Midbrain (tissue), 1 donor: ENCODE measurements at regions not wholly inside any gene's neighbourhood (a gene's known extent, or its start where the extent isn't known, plus 50 kb on each side); places are given as distances from the start of the nearest gene placed in this dataset.
"Not testable (repeated sequence)": the region's sequence is repeated elsewhere in the genome, so short reads cannot be mapped to it uniquely, and the experiment has no call there.

Experiments used
- DNase-seq: peaks from one replicate; lab custom pipeline; 2025; lab: John Stamatoyannopoulos, UW

DNA sequence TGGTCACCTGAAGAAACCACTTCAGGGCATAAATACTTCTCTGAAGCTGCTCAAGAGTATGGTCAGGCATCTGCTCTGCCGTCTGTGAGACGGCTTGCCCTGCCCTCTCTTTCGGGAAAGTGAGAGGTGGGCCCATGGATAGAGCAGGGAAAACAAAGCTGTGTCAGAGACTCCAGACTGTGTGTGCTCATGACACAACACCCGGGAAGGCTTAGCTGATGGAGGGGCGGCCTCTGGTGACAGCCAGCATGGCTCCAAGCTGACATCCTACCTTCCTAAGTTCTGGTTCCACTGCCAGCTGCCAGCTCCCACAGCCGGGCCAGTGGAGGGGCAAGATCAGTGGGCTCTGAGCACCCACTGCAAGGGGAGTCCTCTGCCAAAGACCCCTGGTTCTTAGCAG, 215.3 kb downstream of the ANKRD30B start:
- no peak for DNase-seq

DNA sequence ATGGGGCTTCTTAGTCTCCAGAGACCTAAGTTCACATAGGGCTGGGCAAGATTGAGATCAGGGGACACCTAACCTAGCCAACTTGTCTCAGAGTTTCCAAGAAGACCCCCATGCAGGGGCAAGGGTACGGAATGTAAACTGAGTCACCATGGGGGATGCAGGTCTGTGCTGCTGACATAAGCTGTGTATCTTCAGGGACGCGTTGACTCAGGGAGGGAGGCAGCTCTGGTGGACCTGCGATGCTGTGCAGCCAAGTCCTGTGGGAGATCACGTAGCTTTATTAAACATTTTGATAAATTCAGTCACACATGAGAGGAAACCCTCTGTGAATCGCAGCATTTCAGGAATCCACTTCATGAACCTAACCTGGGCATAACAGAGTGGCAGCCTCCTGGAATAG, 216.0 kb downstream of the ANKRD30B start:
- DNase-seq = no peak

DNA sequence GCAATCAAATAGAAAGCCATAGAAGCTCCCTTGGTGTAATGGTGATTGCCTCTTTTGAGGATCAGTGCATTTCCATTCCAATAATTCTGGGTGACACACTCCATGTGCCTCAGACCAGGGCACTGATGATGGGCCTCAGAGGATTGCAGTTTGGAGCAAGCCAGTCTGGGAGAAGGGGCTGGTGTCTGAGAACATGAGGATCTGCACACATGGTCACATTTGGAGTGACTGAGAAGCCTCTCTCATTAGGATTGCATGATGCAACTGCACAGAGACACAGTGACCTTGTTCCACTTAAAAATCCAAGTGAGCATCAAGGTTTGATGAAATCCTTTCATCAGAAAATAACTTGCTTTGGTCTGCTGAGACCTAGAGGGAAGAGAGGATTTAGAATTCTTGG, 216.4 kb downstream of the ANKRD30B start:
- no peak for DNase-seq

DNA sequence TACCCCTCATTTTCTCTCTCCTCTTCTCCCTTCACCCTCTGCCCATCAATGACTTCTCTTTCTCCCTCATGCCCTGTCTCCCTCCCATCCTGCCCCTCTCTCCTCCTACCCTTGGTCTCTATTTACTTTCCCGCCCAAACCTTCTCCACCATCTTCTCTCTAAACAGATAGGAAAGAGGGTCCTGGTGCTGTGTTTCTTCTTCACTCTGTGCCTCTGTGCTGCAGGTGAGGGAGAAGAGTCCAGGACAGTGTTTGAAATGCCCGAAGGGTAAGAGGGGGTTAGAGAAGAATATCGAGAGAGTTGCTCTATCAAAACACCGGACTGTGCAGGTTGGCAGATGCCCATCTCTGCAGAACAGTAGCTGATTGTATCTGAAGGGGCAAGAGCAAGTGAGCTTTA, 217.0 kb downstream of the ANKRD30B start:
- not testable (repeated sequence) for DNase-seq

DNA sequence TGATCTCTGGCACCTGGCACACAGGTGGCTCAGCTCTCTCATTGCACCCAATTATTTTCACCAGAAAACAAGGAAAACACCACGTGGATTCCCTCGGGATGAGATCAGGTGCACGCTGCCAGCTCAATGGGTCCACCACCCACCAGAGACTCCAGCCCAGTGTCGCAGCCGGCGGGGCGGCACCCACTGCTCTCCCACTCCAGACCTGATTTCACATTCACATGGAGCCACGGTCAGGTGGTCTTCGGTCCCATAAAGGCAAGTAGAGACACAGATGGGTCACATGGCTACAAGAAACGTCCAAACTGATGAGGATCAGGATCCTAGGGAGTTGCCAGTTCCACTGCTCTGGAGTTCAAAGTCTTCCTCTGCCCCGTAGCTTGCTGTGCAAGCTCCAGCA, 217.6 kb downstream of the ANKRD30B start:
- no peak for DNase-seq

DNA sequence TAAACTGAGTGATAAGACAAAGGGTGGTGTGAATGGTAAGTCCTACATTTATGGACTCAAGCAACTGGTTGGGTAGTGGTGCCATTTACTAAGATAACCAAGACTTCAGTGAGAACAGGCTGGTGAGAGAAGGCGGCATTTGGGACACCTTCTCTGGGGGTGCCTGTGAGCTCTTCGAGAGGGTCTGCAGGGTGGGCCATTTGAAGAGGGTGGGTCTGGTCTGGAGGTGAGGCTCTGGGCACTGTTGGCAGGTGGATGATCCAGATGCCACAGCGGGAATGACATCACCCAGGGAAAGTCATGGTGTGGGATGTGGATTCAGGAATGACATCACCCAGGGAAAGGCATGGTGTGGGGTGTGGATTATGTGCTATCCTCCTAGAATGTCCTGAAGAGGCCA, 219.3 kb downstream of the ANKRD30B start:
- not testable (repeated sequence) for DNase-seq

DNA sequence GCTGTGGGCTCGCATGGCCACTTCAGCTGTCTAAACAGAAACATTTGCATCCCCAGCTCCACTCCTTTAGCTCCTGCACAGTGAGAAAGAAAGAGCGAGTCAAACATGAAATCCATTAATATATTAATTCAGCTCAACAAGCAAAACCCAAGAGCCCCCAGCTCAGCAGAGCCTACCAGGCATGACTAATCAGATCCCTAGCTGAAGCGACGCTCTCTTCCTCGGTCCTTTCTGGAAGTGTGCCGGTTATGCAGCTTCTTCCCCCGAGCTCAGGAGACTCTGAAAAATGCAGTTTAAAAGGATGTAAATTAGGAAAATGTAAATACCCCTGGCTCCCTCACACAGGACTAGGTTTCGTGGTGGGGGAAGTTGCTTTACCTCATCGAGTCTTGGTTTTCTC, 221.5 kb downstream of the ANKRD30B start:
- DNase-seq = no peak

DNA sequence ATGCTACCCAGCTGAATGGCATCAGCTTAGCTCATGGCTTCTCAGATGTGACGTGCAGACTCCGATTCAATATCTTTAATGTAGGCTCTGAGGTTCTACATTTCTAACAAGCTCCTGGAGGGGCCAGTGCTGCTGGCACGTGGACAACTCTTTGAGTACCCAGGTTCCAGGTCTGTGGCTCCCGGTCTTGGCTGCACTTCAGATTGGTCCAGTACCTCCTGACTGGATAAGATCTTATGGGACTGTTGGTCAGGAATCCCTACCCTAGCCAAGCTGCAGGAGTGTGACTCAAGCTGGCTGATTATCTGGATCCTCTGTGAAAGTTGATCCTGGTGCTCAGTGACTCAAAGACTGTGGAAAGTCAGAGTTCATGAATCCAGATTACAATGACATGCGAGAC, 222.1 kb downstream of the ANKRD30B start:
- DNase-seq = no peak

DNA sequence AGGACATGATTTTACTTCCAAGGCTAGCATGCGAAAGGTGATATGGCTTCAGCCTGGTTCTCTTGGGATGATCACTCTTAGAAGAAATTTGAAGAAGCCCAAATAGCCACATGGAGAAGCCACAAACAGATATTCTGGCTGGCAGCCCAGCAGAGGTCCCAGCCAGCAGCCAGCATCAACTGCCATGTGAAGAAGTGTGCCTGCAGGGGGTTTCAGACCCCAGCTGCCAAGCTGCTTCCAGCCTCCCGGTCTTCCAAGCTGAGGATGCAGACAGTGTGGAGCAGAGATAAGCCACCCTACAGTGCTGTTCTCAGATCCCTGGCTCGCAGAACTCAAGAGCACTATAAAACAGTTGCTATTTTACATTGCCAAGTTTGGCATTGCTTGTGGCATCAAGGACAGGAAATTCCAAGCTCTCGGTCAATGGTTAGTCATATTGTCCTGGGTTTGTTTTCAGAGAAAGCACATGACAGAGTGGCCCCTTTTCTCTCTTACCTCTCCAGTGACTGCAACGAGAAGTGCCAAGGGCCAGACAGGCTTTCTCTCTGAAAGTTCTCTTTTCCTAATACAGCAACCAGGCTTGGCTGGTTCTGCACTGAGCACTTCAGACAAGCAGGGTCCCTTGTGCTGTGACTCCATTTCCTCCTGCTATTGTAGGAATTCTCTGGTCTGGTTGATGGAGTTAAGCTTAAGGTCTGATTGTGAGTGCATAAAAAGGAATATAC, 223.7 kb downstream of the ANKRD30B start:
- DNase-seq = no peak

DNA sequence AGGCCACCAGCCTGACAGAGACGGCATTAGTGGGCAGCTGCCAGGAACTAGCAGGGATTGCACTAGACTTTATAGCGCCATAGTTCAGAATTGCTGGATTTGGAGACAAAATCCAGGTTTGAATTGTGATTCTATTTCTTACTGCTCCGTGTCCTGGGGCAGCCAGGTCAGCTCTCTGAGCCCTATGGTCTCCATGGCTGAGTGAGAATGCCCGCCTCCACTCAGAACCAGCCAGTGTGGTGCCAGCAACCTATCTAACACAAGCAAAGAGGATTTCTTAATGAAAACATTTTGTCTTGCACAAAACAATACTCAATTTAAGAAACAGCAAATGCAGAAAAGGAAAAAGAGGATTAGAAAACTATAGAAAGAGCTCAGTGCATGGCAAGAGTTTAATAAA, 225.4 kb downstream of the ANKRD30B start:
- not testable (repeated sequence) for DNase-seq

DNA sequence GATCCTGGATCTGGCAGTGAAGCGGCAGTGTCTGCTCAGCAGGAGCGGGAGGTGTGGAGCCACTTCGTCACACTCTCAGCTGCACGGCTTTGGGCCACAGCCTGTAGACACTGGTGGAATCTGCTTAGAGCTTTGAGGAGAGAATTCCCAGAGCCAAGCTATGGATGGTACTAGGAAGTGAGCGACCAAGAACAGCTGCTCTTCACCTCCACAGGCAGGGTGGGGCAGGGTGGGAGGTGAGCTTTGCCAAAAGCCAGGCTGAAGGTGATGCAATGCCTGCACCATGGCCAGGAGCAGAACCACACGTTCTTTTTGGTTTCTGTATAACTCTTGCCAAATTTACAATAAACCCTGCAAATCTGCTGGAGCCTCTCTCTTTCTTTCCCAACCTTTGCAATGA, 226.1 kb downstream of the ANKRD30B start:
- DNase-seq = no peak

DNA sequence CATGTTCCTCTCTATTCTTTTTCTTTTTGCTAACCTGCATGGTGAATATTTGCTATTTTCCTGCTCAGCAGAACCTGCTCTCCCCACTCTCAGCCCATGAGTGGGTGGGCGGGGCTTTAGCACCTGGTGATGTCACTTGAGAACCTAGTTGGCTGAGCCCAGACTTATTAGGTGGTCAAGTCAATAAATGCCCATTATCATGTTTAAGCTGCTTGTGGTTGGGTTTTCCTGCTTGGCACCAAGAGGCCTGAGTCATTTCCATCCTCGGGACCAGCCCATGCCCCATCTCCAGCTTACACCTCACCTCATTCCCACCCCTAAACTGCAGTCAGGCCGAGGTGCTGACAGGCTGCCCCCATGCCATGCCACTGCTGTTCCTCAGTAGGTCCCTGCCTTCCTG, 226.6 kb downstream of the ANKRD30B start:
- no peak for DNase-seq

DNA sequence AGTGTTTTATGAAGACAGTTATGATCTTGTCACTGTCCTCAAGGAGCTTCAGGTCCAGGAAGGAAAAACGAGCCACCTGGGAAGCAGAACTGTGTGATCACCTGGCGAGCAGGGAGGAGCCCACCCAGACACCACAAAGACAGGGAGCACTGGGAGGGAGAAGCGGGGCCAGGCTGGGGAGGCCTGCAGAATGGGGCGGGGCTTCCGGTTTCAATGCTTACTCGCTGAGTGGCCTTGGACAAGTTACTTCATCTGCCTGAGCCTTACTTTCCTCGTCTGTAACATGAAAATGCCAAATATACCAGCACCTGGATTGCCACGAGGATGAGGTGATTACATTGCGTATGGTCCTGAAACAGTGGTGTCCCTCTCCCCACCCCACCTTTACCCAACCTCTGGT, 227.5 kb downstream of the ANKRD30B start:
- no peak for DNase-seq

DNA sequence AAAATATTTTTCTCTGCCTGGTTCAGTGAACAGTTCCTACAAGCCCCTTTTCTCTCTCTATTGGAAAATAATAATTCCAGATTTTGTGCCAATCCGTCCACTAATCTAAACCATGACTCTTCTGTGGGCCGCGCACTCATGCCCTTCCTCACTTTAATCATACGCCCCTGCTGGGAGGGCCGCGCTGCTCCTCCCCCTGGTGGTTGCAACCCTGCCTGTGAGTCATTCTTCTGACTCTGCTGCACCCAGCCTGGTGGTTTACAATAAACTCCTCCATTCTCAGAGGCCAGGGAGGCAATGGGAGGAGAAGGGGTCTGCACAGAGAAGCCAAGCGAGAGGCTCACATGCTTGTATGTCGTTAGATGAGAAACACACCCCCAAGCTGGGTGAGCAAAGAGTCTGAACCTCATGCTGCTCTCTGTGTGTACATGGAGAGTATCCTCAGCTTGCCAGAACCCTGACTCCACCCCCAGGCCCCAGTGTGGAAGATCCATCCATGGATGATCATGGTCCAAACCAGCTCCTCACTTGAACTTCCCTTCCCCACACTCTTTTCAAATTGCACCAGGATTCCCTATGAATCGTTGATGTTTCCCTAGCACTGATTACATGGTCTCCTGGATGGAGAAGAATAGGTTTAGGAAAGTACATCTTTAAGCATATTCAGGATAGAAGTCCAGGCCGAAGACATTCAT, 228.9 kb downstream of the ANKRD30B start:
- no peak for DNase-seq

DNA sequence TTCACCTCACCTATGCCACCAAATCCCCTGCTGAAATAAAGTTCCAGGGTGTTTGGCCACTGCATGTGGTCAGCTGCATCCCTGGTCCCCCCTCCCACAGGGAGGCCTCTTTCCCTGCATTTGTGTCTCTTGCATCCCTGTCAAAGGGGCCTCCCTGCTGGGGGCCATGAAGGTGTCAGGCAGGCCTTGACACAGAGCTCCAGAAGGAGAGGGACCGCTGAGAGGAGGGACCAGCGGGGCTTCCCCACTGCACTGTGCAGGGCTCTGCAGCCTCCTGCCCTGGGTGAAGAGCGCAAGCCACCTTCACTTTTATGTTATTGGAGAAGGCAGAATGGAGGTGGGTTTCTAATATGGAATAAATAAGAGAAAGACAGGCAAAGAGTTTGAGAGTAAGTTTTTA, 230.2 kb downstream of the ANKRD30B start:
- no peak for DNase-seq

DNA sequence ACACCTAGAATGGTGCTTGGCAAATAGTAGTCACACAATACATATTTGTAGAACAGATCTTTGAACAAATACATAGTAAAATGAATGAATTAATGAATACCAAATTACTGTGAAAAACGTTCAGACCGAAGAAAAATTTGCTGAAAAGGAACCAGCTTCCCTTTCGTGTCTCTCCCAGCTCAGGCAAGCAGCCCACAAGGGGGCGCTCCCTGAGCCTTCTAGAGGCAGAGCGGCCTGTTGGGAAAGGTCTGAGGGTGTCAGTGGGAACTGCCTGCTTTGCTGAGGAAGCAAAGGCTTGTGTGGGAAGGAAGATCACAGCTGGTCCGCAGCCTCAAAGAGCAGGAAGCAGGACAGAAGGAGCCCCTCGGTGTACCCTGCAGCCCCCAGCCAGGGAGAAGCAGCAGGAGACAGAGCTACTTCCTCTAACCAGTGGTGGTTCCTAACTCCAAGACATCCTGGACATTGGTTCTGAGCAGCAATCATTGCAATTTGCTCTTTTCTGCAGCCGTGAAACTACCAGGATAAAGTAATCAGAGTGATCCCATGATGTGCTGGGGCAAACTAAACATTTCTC, 231.1 kb downstream of the ANKRD30B start:
- peak; percentile 38 for DNase-seq

DNA sequence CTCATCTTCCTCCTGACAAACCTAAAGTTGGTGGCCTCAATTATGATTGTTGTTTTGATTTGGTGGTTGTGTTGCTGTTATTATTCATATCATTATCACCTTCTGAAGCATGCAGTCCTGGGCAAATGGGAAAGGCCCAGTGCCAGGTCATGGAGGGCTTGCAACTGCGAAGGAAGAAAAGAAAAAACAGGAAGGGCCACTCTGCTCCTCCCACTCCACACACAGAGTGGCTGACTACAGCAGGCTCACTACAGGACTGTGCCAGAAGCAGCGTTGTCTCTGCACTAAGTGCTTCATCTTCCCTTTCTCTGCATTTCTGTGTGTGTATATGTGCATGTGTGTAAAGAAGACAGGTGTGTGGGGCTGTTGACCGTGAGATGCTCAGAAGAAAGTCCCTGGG, 231.9 kb downstream of the ANKRD30B start:
- DNase-seq = no peak

DNA sequence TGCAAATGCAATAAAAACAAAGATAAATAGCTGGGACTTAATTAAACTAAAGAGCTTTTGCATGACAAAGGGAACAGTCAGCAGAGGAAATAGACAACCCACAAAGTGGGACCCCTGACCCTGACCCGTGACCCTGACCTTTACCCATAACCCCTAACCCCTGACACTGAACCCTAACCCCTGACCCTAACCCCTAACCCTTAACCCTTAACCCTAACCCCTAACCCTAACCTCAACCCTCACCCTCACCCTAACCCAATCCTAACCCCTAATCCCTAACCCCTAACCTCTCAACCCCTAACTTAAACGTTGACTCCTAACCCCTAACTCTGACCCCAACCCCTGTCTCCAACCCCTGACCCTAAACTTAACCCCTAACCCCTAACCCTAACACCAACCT, 236.6 kb downstream of the ANKRD30B start:
- not testable (repeated sequence) for DNase-seq

DNA sequence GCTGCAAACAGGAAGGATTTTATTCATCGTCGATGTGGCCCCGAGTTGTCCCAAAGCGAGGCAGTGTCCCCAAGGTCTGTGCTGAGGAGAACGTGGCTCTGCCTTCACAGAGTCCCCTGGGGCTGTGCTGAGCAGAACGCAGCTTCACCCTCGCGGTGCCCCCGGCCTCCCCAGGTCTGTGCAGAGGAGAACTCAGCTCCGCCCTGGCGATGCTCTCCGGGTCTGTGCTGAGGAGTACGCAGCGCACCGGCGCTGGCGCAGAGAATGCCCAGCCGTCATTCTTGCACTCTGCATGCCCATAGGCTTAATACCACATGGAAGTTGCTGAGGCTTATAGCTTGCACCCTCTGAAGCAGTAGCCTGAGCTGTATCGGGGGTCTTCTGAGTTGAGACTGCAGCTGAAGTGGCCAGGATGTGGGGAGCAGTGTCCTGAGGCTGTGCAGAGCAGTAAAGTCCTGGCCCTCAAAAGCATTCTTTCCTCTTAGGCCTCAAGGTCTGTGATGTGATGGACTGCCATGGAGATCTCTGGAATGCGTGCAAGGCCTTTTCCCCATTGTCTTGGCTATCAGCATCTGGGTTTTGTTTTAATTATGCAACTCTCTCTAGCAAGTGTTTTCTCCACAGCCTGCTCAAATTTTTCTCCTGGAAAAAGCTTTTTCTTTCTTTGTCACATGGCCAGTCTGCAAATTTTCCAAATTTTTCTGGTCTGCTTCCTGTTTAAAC, 237.5 kb downstream of the ANKRD30B start:
- DNase-seq = not testable (repeated sequence)

DNA sequence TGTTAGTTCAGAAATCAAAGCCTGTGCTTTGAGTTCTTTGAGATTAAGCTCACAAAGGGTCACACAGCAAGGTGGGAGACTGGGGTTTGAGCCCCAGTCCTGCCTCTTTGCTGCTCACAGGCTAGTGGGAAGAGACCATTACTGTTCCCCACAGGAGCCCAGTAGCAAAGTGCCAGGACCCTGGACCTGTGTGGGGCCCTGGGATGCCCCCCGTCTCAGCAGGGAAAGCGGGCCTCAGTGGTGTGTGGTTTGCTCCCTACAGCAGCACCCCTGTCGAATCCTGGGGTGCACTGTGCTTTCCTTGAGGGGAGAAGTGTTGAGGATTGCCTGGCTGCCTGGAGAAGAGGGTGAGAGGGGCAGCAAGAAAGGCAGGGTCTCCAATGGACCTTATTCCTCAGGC, 239.4 kb downstream of the ANKRD30B start:
- DNase-seq = not testable (repeated sequence)

DNA sequence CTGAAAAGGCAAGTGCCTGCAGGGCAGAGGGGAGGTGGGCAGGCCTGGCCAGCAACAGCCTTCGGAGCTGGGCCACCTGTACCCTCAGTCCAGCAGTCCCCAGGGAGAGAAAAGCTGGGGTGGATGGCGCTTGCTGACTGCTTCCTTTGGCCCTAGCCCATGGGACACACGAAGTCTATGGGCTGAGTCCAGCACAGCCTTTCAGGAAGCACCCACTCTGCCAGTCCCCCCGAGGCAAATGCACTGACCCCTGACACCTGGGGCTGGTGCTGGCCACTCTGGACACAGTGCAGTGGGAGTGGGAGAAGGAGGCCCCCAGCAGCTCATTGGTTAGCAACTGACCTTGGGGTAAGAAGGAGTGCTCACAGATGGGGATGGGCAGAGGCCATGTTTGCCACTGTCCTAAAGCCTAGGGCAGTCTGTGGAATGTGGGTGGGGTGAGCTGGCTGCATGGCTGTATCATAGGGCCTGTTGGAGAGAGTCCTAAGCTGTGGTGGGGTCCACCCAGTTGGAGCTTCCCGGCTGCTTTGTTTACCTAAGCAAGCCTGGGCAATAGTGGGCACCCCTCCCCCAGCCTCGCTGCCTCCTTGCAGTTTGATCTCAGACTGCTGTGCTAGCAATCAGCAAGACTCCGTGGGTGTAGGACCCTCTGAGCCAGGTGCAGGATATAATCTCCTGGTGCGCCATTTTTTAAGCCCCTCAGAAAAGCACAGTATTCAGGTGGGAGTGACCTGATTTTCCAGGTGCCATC, 240.2 kb downstream of the ANKRD30B start:
- DNase-seq = not testable (repeated sequence)

DNA sequence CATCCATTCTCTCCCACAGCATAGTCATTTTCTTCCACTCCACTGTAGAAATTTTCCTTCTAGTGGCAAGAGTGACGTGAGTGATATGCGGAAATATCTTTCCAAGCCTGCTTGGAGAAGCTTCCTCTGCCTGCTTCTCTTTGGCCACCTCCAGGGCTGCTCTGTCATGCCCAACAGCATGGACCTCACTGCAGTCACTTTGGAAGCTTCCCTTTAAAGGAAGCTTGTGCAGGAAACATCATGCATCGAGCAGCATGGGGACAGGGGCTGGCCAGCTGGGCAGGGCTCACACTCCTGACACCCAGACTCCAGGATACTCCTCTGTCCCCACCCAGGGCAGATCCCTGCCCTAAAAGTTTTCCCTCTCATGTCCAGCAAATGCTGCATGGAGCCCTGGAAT, 241.6 kb downstream of the ANKRD30B start:
- not testable (repeated sequence) for DNase-seq
